ENCODE measurements at regions not wholly inside any gene's neighbourhood (a gene's known extent, or its start where the extent isn't known, plus 50 kb on each side); places are given as distances from the start of the nearest gene placed in this dataset.

DNA sequence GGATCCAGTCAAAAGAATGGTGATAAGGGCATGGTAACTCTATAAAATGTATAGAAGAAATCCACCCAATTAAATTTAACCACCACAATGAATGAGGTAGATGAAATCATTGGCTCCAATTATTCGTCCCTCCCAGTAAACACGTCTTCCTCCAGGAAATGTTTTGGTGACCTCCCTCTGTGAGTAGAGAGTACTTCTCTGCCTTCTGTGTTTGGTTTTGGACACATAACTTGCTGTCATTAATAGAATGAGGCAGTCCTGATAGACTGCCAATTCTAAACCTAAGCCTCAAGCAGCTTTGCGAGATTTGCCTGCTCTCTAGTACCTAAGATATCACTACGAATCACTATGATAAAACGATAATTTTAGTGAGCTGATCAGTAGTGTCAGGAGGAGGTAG is 632.8 kb downstream of the HDGFL1 start:
- Histone ChIP-seq H3K27ac (no peak overlapping the region), H3K27me3 (replicated peaks) (no peaks in the 10 kb centered on the region), H3K36me3 (replicated peaks) (no peaks in the 10 kb centered on the region), H3K4me3 (ENCODE audit: low read depth, low read length) (no peak overlapping the region)
- TF ChIP-seq, protein P1, sequence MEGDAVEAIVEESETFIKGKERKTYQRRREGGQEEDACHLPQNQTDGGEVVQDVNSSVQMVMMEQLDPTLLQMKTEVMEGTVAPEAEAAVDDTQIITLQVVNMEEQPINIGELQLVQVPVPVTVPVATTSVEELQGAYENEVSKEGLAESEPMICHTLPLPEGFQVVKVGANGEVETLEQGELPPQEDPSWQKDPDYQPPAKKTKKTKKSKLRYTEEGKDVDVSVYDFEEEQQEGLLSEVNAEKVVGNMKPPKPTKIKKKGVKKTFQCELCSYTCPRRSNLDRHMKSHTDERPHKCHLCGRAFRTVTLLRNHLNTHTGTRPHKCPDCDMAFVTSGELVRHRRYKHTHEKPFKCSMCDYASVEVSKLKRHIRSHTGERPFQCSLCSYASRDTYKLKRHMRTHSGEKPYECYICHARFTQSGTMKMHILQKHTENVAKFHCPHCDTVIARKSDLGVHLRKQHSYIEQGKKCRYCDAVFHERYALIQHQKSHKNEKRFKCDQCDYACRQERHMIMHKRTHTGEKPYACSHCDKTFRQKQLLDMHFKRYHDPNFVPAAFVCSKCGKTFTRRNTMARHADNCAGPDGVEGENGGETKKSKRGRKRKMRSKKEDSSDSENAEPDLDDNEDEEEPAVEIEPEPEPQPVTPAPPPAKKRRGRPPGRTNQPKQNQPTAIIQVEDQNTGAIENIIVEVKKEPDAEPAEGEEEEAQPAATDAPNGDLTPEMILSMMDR (IDR thresholded peaks at IDR 0.05; ENCODE audit: low read depth, low read length, missing control alignments): no peak
- DNase-seq: no peak
- in situ Hi-C loops (cut with HindIII; ENCODE audit: low pct_ligation_motif_present, low sequenced_read_pairs): no loop called here

DNA sequence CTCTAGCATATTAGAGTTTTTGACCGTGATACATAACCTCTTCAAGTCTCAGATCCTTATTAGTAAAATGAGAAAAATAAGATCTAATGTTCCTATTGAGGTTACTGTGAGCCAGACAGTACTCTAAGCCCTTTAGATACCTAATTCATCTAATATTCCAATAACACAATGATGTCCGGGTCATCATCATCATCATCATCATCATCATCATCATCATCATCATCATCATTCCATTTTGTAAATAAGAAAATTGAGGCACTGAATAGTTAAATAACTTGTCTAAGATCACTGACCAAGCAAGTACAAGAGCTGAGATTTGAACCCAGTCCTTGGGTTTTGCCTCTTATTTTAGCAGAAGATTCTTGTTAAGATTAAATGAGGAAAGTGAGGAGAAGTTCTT is 643.0 kb downstream of the HDGFL1 start:
- no peak for DNase-seq
- Histone ChIP-seq H3K4me3 (ENCODE audit: low read depth, low read length) (no peak overlapping the region), H3K27me3 (replicated peaks) (no peaks in the 10 kb centered on the region), H3K36me3 (replicated peaks) (no peaks in the 10 kb centered on the region), H3K27ac (no peak overlapping the region)
- in situ Hi-C loops (cut with HindIII; ENCODE audit: low pct_ligation_motif_present, low sequenced_read_pairs): no loop called here
- TF ChIP-seq, protein P1 (IDR thresholded peaks at IDR 0.05; ENCODE audit: low read depth, low read length, missing control alignments): no peak

DNA sequence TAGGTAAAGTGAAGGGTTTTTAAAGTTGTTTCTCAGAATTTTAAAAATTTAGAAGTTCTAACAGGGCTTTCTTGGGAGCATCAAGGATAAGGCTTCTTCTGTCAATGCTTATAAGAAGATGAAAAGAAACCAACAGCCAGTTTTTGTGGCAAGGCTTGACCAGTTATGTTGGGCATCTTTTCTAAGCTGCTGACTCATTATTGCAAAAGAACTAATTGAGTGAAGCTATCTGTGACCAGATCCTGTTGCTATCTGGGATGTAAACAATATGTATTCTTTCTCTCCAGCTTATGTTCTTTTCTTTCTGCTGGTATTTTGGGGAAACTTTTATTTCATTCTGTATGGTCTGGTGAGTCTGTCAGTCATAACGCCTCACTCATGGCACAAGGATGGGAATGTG is 643.8 kb downstream of the HDGFL1 start:
- in situ Hi-C loops (cut with HindIII; ENCODE audit: low pct_ligation_motif_present, low sequenced_read_pairs): no loop called here
- H3K27ac ChIP-seq: no peak overlapping the region
- H3K27me3 ChIP-seq (replicated peaks): no peaks in the 10 kb centered on the region
- TF ChIP-seq, protein P1 (IDR thresholded peaks at IDR 0.05; ENCODE audit: low read depth, low read length, missing control alignments): no peak
- H3K4me3 ChIP-seq (ENCODE audit: low read depth, low read length): no peak overlapping the region
- no peak for DNase-seq
- H3K36me3 ChIP-seq (replicated peaks): no peaks in the 10 kb centered on the region

GRCh38 chr6:23213651-23214050 is 644.3 kb downstream of the HDGFL1 start:
- no peak for DNase-seq
- no peak overlapping the region for H3K27ac ChIP-seq
- TF ChIP-seq, protein P1 (IDR thresholded peaks at IDR 0.05; ENCODE audit: low read depth, low read length, missing control alignments): no peak
- in situ Hi-C loops (cut with HindIII; ENCODE audit: low pct_ligation_motif_present, low sequenced_read_pairs): no loop called here
- no peak overlapping the region for H3K4me3 ChIP-seq (ENCODE audit: low read depth, low read length)
- no peaks in the 10 kb centered on the region for H3K36me3 ChIP-seq (replicated peaks)
- H3K27me3 ChIP-seq (replicated peaks): no peaks in the 10 kb centered on the region

DNA sequence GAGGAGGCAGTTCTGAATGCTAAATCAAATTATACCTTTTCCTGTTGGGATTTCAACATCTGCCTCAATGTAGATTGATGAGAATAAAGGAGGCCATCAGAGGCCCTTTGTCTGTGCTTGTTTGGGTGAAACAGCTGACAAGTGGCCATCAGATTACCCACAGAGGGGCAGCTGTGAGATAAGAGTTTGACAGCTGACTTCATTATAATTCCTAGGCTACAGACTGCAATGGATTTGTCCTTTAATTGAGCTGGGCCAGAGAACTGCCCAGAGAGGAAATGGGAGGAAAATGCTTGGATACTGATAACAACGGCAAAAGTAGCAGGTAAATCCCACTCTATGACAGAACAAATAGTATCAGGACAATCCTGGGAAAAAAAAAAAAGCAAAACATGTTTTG is 649.4 kb downstream of the HDGFL1 start:
- no peaks in the 10 kb centered on the region for H3K36me3 ChIP-seq (replicated peaks)
- TF ChIP-seq, protein P1 (IDR thresholded peaks at IDR 0.05; ENCODE audit: low read depth, low read length, missing control alignments): no peak
- no peaks in the 10 kb centered on the region for H3K27me3 ChIP-seq (replicated peaks)
- in situ Hi-C loops (cut with HindIII; ENCODE audit: low pct_ligation_motif_present, low sequenced_read_pairs): no loop called here
- no peak overlapping the region for H3K27ac ChIP-seq
- DNase-seq: no peak
- no peak overlapping the region for H3K4me3 ChIP-seq (ENCODE audit: low read depth, low read length)

DNA sequence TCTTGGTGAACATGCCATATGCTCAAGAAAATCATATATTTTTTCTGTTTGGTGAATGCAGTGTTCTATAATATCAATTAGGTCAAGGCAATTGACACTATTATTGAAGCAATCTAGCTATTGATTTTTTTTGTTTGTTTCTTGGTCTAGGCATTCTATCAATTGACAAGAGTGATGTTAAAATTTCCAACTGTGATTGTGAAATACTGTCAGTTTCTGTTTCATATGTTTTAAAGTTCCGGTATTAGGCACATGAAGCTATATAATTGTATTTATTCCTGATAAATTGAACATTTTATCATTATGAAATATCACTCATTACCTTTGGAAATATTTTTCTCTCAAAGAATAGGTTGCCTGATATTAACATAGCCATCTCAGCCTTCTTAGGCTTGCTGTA is 653.4 kb downstream of the HDGFL1 start:
- Histone ChIP-seq H3K4me3 (ENCODE audit: low read depth, low read length) (no peak overlapping the region), H3K36me3 (replicated peaks) (no peaks in the 10 kb centered on the region), H3K27me3 (replicated peaks) (no peaks in the 10 kb centered on the region), H3K27ac (no peak overlapping the region)
- no peak for DNase-seq
- in situ Hi-C loops (cut with HindIII; ENCODE audit: low pct_ligation_motif_present, low sequenced_read_pairs): no loop called here
- TF ChIP-seq, protein P1 (IDR thresholded peaks at IDR 0.05; ENCODE audit: low read depth, low read length, missing control alignments): no peak
